ENCODE measurements at regions not wholly inside any gene's neighbourhood (a gene's known extent, or its start where the extent isn't known, plus 50 kb on each side); places are given as distances from the start of the nearest gene placed in this dataset.

GRCh38 chr7:94761451-94761850 is 105.5 kb upstream of the SGCE start:
- Histone ChIP-seq H3K27ac (ENCODE audit: control insufficient read depth, insufficient read depth) (no peak overlapping the region), H3K27me3 (replicated peaks in 1 of 2; ENCODE audit: control insufficient read depth in 2 of 2, insufficient read depth in 2 of 2, low read length in 1 of 2) (no peaks in the 10 kb centered on the region), H3K4me1 (ENCODE audit: control insufficient read depth, insufficient read depth, low read length) (no peaks in the 10 kb centered on the region), H2AFZ (ENCODE audit: control insufficient read depth, low read depth, low read length) (no peak overlapping the region), H4K20me1 (ENCODE audit: control insufficient read depth, insufficient read depth) (no peaks in the 10 kb centered on the region), H3K4me2 (ENCODE audit: control insufficient read depth, insufficient read depth) (no peak overlapping the region), H3K9ac (ENCODE audit: control insufficient read depth, insufficient read depth, low read length) (no peak overlapping the region), H3K9me3 (replicated peaks; ENCODE audit: control insufficient read depth, insufficient read depth, low read length) (no peaks in the 10 kb centered on the region), H3K4me3 (no peak overlapping the region), H3K79me2 (ENCODE audit: control insufficient read depth, insufficient read depth, low read length) (no peaks in the 10 kb centered on the region), H3K36me3 (ENCODE audit: control insufficient read depth in 2 of 2, insufficient read depth in 2 of 2, low read length in 1 of 2) (no peaks in the 10 kb centered on the region)
- POLR2A ChIA-PET = no interaction called here
- intact Hi-C loops (cut with micrococcal nuclease; ENCODE audit: unreplicated experiment) = no loop called here
- no peak for DNase-seq (ENCODE audit: low read depth, low spot score)
- RAD21 ChIA-PET (ENCODE audit: unreplicated experiment) = no interaction called here
- BruUV-seq (replicated peaks) = no TSS peak
- SMC1A ChIA-PET (ENCODE audit: uncharacterized antibody, unreplicated experiment) = interaction anchor here (0.6 to 1.2 kb wide), 3 partner anchors 15 to 312 kb away, joined by 3 to 4 read pairs (median 3); no protein-coding TSS in a partner anchor
- in situ Hi-C loops (cut with MboI) = no loop called here
- CTCF ChIA-PET = interaction anchor here (0.6 kb wide), 1 partner anchor 98 kb away, joined by 4 read pairs; no protein-coding TSS in a partner anchor
- no peak for ATAC-seq
- no peak for FAIRE-seq
- TF ChIP-seq ZNF384 (IDR thresholded peaks at IDR 0.05; ENCODE audit: borderline replicate concordance, low read depth, low read length) (no peak), ATF3 (IDR thresholded peaks at IDR 0.05; ENCODE audit: borderline replicate concordance, extremely low read depth, low read depth, low read length) (no peak), ZNF24 (IDR thresholded peaks at IDR 0.05) (no peak), IRF4 (IDR thresholded peaks at IDR 0.05; ENCODE audit: low read depth, low read length) (no peak), SMAD5 (IDR thresholded peaks at IDR 0.05; ENCODE audit: low read depth) (no peak), RBBP5 (conservative IDR thresholded peaks at IDR 0.05) (no peak)

GRCh38 chr7:94763268-94763667 is 107.3 kb upstream of the SGCE start:
- SMC1A ChIA-PET (ENCODE audit: uncharacterized antibody, unreplicated experiment) = interaction anchor here (1.2 to 1.4 kb wide), 2 partner anchors 9 to 26 kb away, joined by 3 read pairs; no protein-coding TSS in a partner anchor
- CTCF ChIA-PET = no interaction called here
- H3K9me3 ChIP-seq (replicated peaks; ENCODE audit: control insufficient read depth, insufficient read depth, low read length) = no peaks in the 10 kb centered on the region
- no peak overlapping the region for H3K4me2 ChIP-seq (ENCODE audit: control insufficient read depth, insufficient read depth)
- no TSS peak for BruUV-seq (replicated peaks)
- H3K4me3 ChIP-seq = no peak overlapping the region
- no peak for TF ChIP-seq MTA2 (IDR thresholded peaks at IDR 0.05; ENCODE audit: low read depth)
- no peak for TF ChIP-seq RBBP5 (conservative IDR thresholded peaks at IDR 0.05)
- TF ChIP-seq RELA (IDR thresholded peaks at IDR 0.05; ENCODE audit: borderline replicate concordance, partially characterized antibody) = no peak
- TF ChIP-seq ETV6 (conservative IDR thresholded peaks at IDR 0.05 in 1 of 2, IDR thresholded peaks at IDR 0.05 in 1 of 2; ENCODE audit: borderline replicate concordance in 1 of 2, low read depth in 1 of 2) = 0 out of 4 replicates have a peak, but pooled peaks of 1 of the 2 experiments have one; percentile 22
- TF ChIP-seq GABPA (IDR thresholded peaks at IDR 0.05; ENCODE audit: low read depth) = peak; percentile 54
- TF ChIP-seq NRF1 (conservative IDR thresholded peaks at IDR 0.05; ENCODE audit: low read depth, low read length) = no peak
- H2AFZ ChIP-seq (ENCODE audit: control insufficient read depth, low read depth, low read length) = no peak overlapping the region
- in situ Hi-C loops (cut with MboI) (no loop called here), intact Hi-C loops (cut with micrococcal nuclease; ENCODE audit: unreplicated experiment) (no loop called here)
- no peak overlapping the region for H3K9ac ChIP-seq (ENCODE audit: control insufficient read depth, insufficient read depth, low read length)
- POLR2A ChIA-PET = no interaction called here
- 9% methylated on average over 3 of the region's 3 CpGs for WGBS (ENCODE audit: insufficient coverage, insufficient replicate concordance, low lambda C conversion rate, missing lambda C conversion rate)
- no peak overlapping the region for H3K27ac ChIP-seq (ENCODE audit: control insufficient read depth, insufficient read depth)
- RAD21 ChIA-PET (ENCODE audit: unreplicated experiment) = no interaction called here
- H4K20me1 ChIP-seq (ENCODE audit: control insufficient read depth, insufficient read depth) = no peaks in the 10 kb centered on the region
- H3K27me3 ChIP-seq (replicated peaks in 1 of 2; ENCODE audit: control insufficient read depth in 2 of 2, insufficient read depth in 2 of 2, low read length in 1 of 2) = no peaks in the 10 kb centered on the region
- DNase-seq (ENCODE audit: low read depth, low spot score) (no peak), FAIRE-seq (no peak), ATAC-seq (peak; percentile 50; the same call in 2 of the 3 replicates)
- H3K4me1 ChIP-seq (ENCODE audit: control insufficient read depth, insufficient read depth, low read length) = no peaks in the 10 kb centered on the region
- H3K36me3 ChIP-seq (ENCODE audit: control insufficient read depth in 2 of 2, insufficient read depth in 2 of 2, low read length in 1 of 2) = no peaks in the 10 kb centered on the region
- H3K79me2 ChIP-seq (ENCODE audit: control insufficient read depth, insufficient read depth, low read length) = no peaks in the 10 kb centered on the region

All from GM12878 (cell line).